SK-N-SH (cell line): ENCODE measurements at regions not wholly inside any gene's neighbourhood (a gene's known extent, or its start where the extent isn't known, plus 50 kb on each side); places are given as distances from the start of the nearest gene placed in this dataset.
A peak's percentile ranks its signal among the peaks of the same experiment; 100 is the strongest.

ENCODE experiments used
- CTCF ChIP-seq: fragments of 200-600 bp; sonication (generic); IDR thresholded peaks from 2 replicates; pipeline ENCODE4 v1.6.1; 2017; ENCODE audit warnings: antibody characterized with exemption, mild to moderate bottlenecking, moderate library complexity
- JUND ChIP-seq: IDR thresholded peaks from 2 replicates; pipeline ENCODE4 v1.4.0; 2012
- SMC3 ChIP-seq: IDR thresholded peaks from 2 replicates; pipeline ENCODE4 v1.6.1; 2012; ENCODE audit warnings: low read depth, low read length, improper control_type of control experiment
- TF ChIP-seq, protein P1 (sequence below): IDR thresholded peaks from 2 replicates; pipeline ENCODE4 v1.4.0; 2012; ENCODE audit warnings: low read depth, borderline replicate concordance

GRCh38 chr4:52172166-52172565 is 121.1 kb downstream of the SPATA18 start:
- TF ChIP-seq SMC3 (peak; percentile 16; the same call in 1 of the 2 replicates), CTCF (peak; percentile 35; the same call in 1 of the 2 replicates), JUND (no peak)
- TF ChIP-seq, protein P1, sequence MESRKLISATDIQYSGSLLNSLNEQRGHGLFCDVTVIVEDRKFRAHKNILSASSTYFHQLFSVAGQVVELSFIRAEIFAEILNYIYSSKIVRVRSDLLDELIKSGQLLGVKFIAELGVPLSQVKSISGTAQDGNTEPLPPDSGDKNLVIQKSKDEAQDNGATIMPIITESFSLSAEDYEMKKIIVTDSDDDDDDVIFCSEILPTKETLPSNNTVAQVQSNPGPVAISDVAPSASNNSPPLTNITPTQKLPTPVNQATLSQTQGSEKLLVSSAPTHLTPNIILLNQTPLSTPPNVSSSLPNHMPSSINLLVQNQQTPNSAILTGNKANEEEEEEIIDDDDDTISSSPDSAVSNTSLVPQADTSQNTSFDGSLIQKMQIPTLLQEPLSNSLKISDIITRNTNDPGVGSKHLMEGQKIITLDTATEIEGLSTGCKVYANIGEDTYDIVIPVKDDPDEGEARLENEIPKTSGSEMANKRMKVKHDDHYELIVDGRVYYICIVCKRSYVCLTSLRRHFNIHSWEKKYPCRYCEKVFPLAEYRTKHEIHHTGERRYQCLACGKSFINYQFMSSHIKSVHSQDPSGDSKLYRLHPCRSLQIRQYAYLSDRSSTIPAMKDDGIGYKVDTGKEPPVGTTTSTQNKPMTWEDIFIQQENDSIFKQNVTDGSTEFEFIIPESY = no peak
